ENCODE measurements at regions not wholly inside any gene's neighbourhood (a gene's known extent, or its start where the extent isn't known, plus 50 kb on each side); places are given as distances from the start of the nearest gene placed in this dataset.

DNA sequence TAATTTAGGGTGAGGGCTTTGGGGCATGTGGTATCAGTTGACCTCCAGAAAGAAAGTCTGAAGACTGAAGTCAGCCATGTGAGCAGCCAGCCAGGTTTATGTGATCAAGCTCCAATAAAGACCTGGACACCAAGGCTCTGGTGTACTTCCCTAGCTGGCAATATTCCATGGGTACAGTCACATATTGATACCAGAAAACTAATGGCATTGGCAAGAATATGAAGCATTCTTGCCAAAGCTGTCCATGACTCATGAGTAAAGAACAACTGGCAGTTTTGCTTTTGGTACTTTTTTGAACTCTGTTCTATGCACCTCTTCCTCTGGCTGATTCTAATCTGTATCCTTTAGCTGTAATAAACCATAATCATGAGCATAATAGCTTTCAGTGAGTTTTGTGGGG is 415.3 kb upstream of the CAMK1G start:
- no peak for TF ChIP-seq ZNF19 (tag by site-specific recombination; IDR thresholded peaks at IDR 0.05; ENCODE audit: low read depth)
- ChIA-PET POLR2A (no interaction called here), CTCF (no interaction called here)
- Histone ChIP-seq H3K4me1 (ENCODE audit: control insufficient read depth, insufficient read depth, low read length) (no peaks in the 10 kb centered on the region), H3K4me3 (ENCODE audit: low read depth, low read length) (no peak overlapping the region), H3K27ac (ENCODE audit: extremely low read depth, low read depth, low read length) (no peak overlapping the region), H3K36me3 (ENCODE audit: control insufficient read depth in 2 of 2, insufficient read depth in 1 of 2, low read length in 2 of 2) (no peaks in the 10 kb centered on the region), H3K9me3 (ENCODE audit: control insufficient read depth, insufficient read depth, low read depth, low read length) (no peaks in the 10 kb centered on the region)

DNA sequence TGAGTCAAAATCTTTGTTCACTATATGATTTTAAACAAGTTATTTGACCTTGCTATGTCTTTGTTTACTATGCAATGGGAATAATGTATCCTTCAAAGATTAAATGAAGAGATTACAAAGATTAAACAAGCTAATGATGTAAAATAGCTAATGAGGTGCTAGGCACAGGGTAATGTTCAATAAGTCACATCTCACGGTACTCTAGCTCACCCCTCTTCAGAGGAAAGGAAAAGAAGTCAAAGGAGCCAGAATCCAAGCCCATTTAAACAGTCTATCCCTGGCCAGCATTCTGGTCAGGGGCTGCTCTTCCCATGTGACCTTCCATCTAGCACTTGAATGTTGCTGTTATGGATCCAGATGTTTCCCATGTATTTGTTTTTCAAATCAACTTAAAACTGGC is 412.4 kb upstream of the CAMK1G start:
- POLR2A ChIA-PET = no interaction called here
- Histone ChIP-seq H3K9me3 (ENCODE audit: control insufficient read depth, insufficient read depth, low read depth, low read length) (no peaks in the 10 kb centered on the region), H3K27ac (ENCODE audit: extremely low read depth, low read depth, low read length) (no peak overlapping the region), H3K36me3 (ENCODE audit: control insufficient read depth in 2 of 2, insufficient read depth in 1 of 2, low read length in 2 of 2) (no peaks in the 10 kb centered on the region), H3K4me1 (ENCODE audit: control insufficient read depth, insufficient read depth, low read length) (no peaks in the 10 kb centered on the region), H3K4me3 (ENCODE audit: low read depth, low read length) (no peak overlapping the region)
- CTCF ChIA-PET = interaction anchor here (1.0 kb wide), 1 partner anchor 14 kb away, joined by 3 read pairs; no protein-coding TSS in a partner anchor
- TF ChIP-seq ZNF133 (tag by site-specific recombination; IDR thresholded peaks at IDR 0.05) = no peak
- TF ChIP-seq, protein P1, sequence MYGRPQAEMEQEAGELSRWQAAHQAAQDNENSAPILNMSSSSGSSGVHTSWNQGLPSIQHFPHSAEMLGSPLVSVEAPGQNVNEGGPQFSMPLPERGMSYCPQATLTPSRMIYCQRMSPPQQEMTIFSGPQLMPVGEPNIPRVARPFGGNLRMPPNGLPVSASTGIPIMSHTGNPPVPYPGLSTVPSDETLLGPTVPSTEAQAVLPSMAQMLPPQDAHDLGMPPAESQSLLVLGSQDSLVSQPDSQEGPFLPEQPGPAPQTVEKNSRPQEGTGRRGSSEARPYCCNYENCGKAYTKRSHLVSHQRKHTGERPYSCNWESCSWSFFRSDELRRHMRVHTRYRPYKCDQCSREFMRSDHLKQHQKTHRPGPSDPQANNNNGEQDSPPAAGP (tag by site-specific recombination; IDR thresholded peaks at IDR 0.05) = no peak
- no peak for TF ChIP-seq ZNF664 (tag by site-specific recombination; IDR thresholded peaks at IDR 0.05)
- no peak for TF ChIP-seq ZNF24 (tag by site-specific recombination; IDR thresholded peaks at IDR 0.05)
- TF ChIP-seq ZNF394 (tag by site-specific recombination; IDR thresholded peaks at IDR 0.05; ENCODE audit: borderline replicate concordance) = no peak
- no peak for TF ChIP-seq ZNF561 (tag by site-specific recombination; IDR thresholded peaks at IDR 0.05; ENCODE audit: borderline replicate concordance)
- no peak for TF ChIP-seq ZSCAN16 (tag by site-specific recombination; IDR thresholded peaks at IDR 0.05)
- no peak for TF ChIP-seq SP7 (tag by site-specific recombination; IDR thresholded peaks at IDR 0.05)
- TF ChIP-seq, protein P2, sequence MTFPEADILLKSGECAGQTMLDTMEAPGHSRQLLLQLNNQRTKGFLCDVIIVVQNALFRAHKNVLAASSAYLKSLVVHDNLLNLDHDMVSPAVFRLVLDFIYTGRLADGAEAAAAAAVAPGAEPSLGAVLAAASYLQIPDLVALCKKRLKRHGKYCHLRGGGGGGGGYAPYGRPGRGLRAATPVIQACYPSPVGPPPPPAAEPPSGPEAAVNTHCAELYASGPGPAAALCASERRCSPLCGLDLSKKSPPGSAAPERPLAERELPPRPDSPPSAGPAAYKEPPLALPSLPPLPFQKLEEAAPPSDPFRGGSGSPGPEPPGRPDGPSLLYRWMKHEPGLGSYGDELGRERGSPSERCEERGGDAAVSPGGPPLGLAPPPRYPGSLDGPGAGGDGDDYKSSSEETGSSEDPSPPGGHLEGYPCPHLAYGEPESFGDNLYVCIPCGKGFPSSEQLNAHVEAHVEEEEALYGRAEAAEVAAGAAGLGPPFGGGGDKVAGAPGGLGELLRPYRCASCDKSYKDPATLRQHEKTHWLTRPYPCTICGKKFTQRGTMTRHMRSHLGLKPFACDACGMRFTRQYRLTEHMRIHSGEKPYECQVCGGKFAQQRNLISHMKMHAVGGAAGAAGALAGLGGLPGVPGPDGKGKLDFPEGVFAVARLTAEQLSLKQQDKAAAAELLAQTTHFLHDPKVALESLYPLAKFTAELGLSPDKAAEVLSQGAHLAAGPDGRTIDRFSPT (tag by site-specific recombination; IDR thresholded peaks at IDR 0.05) = no peak
- TF ChIP-seq TCF7L2 (IDR thresholded peaks at IDR 0.05; ENCODE audit: borderline replicate concordance, low read depth, low read length) = no peak
- TF ChIP-seq, protein P3, sequence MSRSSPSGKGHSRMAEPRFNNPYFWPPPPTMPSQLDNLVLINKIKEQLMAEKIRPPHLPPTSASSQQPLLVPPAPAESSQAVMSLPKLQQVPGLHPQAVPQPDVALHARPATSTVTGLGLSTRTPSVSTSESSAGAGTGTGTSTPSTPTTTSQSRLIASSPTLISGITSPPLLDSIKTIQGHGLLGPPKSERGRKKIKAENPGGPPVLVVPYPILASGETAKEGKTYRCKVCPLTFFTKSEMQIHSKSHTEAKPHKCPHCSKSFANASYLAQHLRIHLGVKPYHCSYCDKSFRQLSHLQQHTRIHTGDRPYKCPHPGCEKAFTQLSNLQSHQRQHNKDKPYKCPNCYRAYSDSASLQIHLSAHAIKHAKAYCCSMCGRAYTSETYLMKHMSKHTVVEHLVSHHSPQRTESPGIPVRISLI (tag by site-specific recombination; IDR thresholded peaks at IDR 0.05) = no peak
- TF ChIP-seq ZNF623 (tag by site-specific recombination; IDR thresholded peaks at IDR 0.05) = no peak
- no peak for TF ChIP-seq ZNF324 (tag by site-specific recombination; IDR thresholded peaks at IDR 0.05)
- TF ChIP-seq ZNF837 (tag by site-specific recombination; IDR thresholded peaks at IDR 0.05) = no peak
- no peak for TF ChIP-seq ZNF354C (tag by site-specific recombination; IDR thresholded peaks at IDR 0.05; ENCODE audit: borderline replicate concordance, low read depth)
- no peak for TF ChIP-seq ZNF830 (tag by site-specific recombination; IDR thresholded peaks at IDR 0.05; ENCODE audit: low read depth)
- no peak for TF ChIP-seq ZNF747 (tag by site-specific recombination; IDR thresholded peaks at IDR 0.05)
- no peak for TF ChIP-seq BCL11A (tag by site-specific recombination; IDR thresholded peaks at IDR 0.05; ENCODE audit: low read depth)

DNA sequence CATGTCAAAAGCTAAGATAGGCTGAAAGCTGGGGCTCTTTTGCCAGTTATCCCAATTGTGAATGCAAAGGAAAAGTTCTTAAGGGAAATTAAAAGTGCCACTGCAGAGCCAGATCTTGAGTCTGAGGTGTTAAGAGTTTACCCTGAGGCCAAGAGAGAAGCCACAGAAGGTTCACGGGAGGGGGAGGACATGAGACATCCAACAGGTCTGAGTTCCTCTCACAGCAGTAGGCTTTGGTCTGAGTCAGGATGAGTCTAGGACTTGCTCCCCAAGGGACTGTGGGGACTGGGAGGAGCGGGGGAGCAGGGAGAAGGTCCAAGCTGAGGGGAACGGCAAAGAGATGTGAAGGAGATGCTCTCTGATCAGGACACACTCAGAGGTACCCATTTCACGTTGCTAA is 411.2 kb upstream of the CAMK1G start:
- POLR2A ChIA-PET = no interaction called here
- CTCF ChIA-PET = interaction anchor here (0.9 kb wide), 1 partner anchor 18 kb away, joined by 3 read pairs; no protein-coding TSS in a partner anchor
- H3K36me3 ChIP-seq (ENCODE audit: control insufficient read depth in 2 of 2, insufficient read depth in 1 of 2, low read length in 2 of 2) = no peaks in the 10 kb centered on the region
- H3K4me1 ChIP-seq (ENCODE audit: control insufficient read depth, insufficient read depth, low read length) = no peaks in the 10 kb centered on the region
- H3K9me3 ChIP-seq (ENCODE audit: control insufficient read depth, insufficient read depth, low read depth, low read length) = no peaks in the 10 kb centered on the region
- H3K27ac ChIP-seq (ENCODE audit: extremely low read depth, low read depth, low read length) = no peak overlapping the region
- no peak overlapping the region for H3K4me3 ChIP-seq (ENCODE audit: low read depth, low read length)
- TF ChIP-seq, protein P4, sequence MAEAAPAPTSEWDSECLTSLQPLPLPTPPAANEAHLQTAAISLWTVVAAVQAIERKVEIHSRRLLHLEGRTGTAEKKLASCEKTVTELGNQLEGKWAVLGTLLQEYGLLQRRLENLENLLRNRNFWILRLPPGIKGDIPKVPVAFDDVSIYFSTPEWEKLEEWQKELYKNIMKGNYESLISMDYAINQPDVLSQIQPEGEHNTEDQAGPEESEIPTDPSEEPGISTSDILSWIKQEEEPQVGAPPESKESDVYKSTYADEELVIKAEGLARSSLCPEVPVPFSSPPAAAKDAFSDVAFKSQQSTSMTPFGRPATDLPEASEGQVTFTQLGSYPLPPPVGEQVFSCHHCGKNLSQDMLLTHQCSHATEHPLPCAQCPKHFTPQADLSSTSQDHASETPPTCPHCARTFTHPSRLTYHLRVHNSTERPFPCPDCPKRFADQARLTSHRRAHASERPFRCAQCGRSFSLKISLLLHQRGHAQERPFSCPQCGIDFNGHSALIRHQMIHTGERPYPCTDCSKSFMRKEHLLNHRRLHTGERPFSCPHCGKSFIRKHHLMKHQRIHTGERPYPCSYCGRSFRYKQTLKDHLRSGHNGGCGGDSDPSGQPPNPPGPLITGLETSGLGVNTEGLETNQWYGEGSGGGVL (tag by site-specific recombination; IDR thresholded peaks at IDR 0.05) = no peak
- no peak for TF ChIP-seq MEIS1 (CRISPR knock-in tag; IDR thresholded peaks at IDR 0.05; ENCODE audit: borderline replicate concordance)
- no peak for TF ChIP-seq ZNF184 (tag by site-specific recombination; IDR thresholded peaks at IDR 0.05)
- TF ChIP-seq, protein P5, sequence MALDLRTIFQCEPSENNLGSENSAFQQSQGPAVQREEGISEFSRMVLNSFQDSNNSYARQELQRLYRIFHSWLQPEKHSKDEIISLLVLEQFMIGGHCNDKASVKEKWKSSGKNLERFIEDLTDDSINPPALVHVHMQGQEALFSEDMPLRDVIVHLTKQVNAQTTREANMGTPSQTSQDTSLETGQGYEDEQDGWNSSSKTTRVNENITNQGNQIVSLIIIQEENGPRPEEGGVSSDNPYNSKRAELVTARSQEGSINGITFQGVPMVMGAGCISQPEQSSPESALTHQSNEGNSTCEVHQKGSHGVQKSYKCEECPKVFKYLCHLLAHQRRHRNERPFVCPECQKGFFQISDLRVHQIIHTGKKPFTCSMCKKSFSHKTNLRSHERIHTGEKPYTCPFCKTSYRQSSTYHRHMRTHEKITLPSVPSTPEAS (tag by site-specific recombination; IDR thresholded peaks at IDR 0.05) = no peak
- TF ChIP-seq, protein P6, sequence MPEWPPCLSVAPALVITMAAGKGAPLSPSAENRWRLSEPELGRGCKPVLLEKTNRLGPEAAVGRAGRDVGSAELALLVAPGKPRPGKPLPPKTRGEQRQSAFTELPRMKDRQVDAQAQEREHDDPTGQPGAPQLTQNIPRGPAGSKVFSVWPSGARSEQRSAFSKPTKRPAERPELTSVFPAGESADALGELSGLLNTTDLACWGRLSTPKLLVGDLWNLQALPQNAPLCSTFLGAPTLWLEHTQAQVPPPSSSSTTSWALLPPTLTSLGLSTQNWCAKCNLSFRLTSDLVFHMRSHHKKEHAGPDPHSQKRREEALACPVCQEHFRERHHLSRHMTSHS (tag by site-specific recombination; IDR thresholded peaks at IDR 0.05) = no peak
- TF ChIP-seq ZNF707 (tag by site-specific recombination; IDR thresholded peaks at IDR 0.05) = no peak
- no peak for TF ChIP-seq TCF7L2 (IDR thresholded peaks at IDR 0.05; ENCODE audit: borderline replicate concordance, low read depth, low read length)
